Right kidney (tissue), 1 donor: ENCODE measurements at regions not wholly inside any gene's neighbourhood (a gene's known extent, or its start where the extent isn't known, plus 50 kb on each side); places are given as distances from the start of the nearest gene placed in this dataset.
"Not testable (repeated sequence)": the region's sequence is repeated elsewhere in the genome, so short reads cannot be mapped to it uniquely, and the experiment has no call there.

Source experiments
- DNase-seq: peaks from one replicate; pipeline ENCODE4 v3.0.0-alpha.2; 2016

GRCh38 chr4:20122198-20122988 lies 129.3 kb upstream of the SLIT2 start:
- DNase-seq = no peak

- no peak for DNase-seq
Observed at GRCh38 chr4:20119141-20119540, 132.6 kb upstream of the SLIT2 start.

GRCh38 chr4:20109391-20109790 lies 142.3 kb upstream of the SLIT2 start:
- DNase-seq = no peak

- DNase-seq = no peak
Observed at GRCh38 chr4:20106921-20107320, 144.8 kb upstream of the SLIT2 start.

GRCh38 chr4:20101831-20102230 lies 149.9 kb upstream of the SLIT2 start:
- DNase-seq = no peak

GRCh38 chr4:20096911-20097310 lies 154.8 kb upstream of the SLIT2 start:
- DNase-seq = no peak

GRCh38 chr4:20095805-20096541 lies 155.7 kb upstream of the SLIT2 start:
- no peak for DNase-seq

- no peak for DNase-seq
Observed at GRCh38 chr4:20091781-20092180, 159.9 kb upstream of the SLIT2 start.

GRCh38 chr4:20087522-20087911 lies 164.2 kb upstream of the SLIT2 start:
- DNase-seq = no peak

- no peak for DNase-seq
Observed at GRCh38 chr4:20086799-20087521, 164.7 kb upstream of the SLIT2 start.

- DNase-seq = no peak
Observed at GRCh38 chr4:20086067-20086798, 165.5 kb upstream of the SLIT2 start.

GRCh38 chr4:20085653-20086052 lies 166.1 kb upstream of the SLIT2 start:
- no peak for DNase-seq

GRCh38 chr4:20085156-20085555 lies 166.5 kb upstream of the SLIT2 start:
- DNase-seq = no peak

GRCh38 chr4:20084488-20084887 lies 167.2 kb upstream of the SLIT2 start:
- DNase-seq = no peak

GRCh38 chr4:20078644-20079043 lies 173.1 kb upstream of the SLIT2 start:
- DNase-seq = no peak

- no peak for DNase-seq
Observed at GRCh38 chr4:20075248-20075871, 176.3 kb upstream of the SLIT2 start.

GRCh38 chr4:20074450-20074849 lies 177.3 kb upstream of the SLIT2 start:
- DNase-seq = no peak

- DNase-seq = no peak
Observed at GRCh38 chr4:20065952-20066351, 185.8 kb upstream of the SLIT2 start.

GRCh38 chr4:20062857-20063256 lies 188.8 kb upstream of the SLIT2 start:
- not testable (repeated sequence) for DNase-seq

- DNase-seq = no peak
Observed at GRCh38 chr4:20062054-20062453, 189.7 kb upstream of the SLIT2 start.

GRCh38 chr4:20050768-20051167 lies 200.9 kb upstream of the SLIT2 start:
- no peak for DNase-seq

- DNase-seq = no peak
Observed at GRCh38 chr4:20049889-20050288, 201.8 kb upstream of the SLIT2 start.
